Liver (tissue), 8 donors: ENCODE measurements at regions not wholly inside any gene's neighbourhood (a gene's known extent, or its start where the extent isn't known, plus 50 kb on each side); places are given as distances from the start of the nearest gene placed in this dataset.

Experiments
- DNase-seq: peaks from one replicate; pipeline ENCODE4 v3.0.0-alpha.2; 2017; ENCODE audit warnings: low spot score
- H3K27ac ChIP-seq, 2 donors: one replicate each; pipeline ENCODE4 v1.7.0; 2013; ENCODE audit warnings: inconsistent platforms in 2 of 2, low read length in 2 of 2, control low read depth in 1 of 2, low read depth in 1 of 2, mild to moderate bottlenecking in 1 of 2
- H3K27me3 ChIP-seq, 4 donors: one replicate each; pipeline versions ENCODE4 v1.6.1 to v1.7.0; 2013; ENCODE audit warnings: low read length in 3 of 4, inconsistent platforms in 1 of 4, mild to moderate bottlenecking in 1 of 4, moderate library complexity in 1 of 4; ENCODE audit not compliant: control insufficient read depth in 4 of 4, insufficient read depth in 4 of 4
- H3K36me3 ChIP-seq, 4 donors: one replicate each; pipeline versions ENCODE4 v1.6.1 to v1.7.0; 2013; ENCODE audit warnings: low read length in 3 of 4, mild to moderate bottlenecking in 3 of 4, low read depth in 1 of 4, moderate library complexity in 1 of 4; ENCODE audit not compliant: control insufficient read depth in 4 of 4, insufficient read depth in 3 of 4
- H3K4me1 ChIP-seq, 4 donors: one replicate each; pipeline versions ENCODE4 v1.6.1 to v1.7.0; 2013; ENCODE audit warnings: low read length in 3 of 4, mild to moderate bottlenecking in 3 of 4, moderate library complexity in 1 of 4; ENCODE audit not compliant: control insufficient read depth in 4 of 4, insufficient read depth in 4 of 4
- H3K4me3 ChIP-seq, 3 donors: one replicate each; pipeline versions ENCODE4 v1.6.1 to v1.7.0; 2013; ENCODE audit warnings: low read length in 3 of 3, control low read depth in 1 of 3, low read depth in 1 of 3, mild to moderate bottlenecking in 1 of 3
- H3K9ac ChIP-seq, 2 donors: one replicate each; pipeline ENCODE4 v1.7.0; 2013; ENCODE audit warnings: low read length in 2 of 2, mild to moderate bottlenecking in 2 of 2, moderate library complexity in 2 of 2, control low read depth in 1 of 2, low read depth in 1 of 2
- H3K9me3 ChIP-seq, 4 donors: one replicate each; pipeline versions ENCODE4 v1.6.1 to v1.7.0; 2013; ENCODE audit warnings: low read length in 3 of 4; ENCODE audit not compliant: control insufficient read depth in 4 of 4
- EGR1 ChIP-seq, 2 donors: IDR thresholded peaks; 2 replicates each; pipeline ENCODE4 v1.6.1; 2016 to 2018; ENCODE audit warnings: antibody characterized with exemption in 2 of 2, low read depth in 2 of 2
- FOXA1 ChIP-seq: IDR thresholded peaks from 2 replicates; pipeline ENCODE4 v1.6.1; 2016; ENCODE audit warnings: antibody characterized with exemption
- FOXA2 ChIP-seq: IDR thresholded peaks from 2 replicates; pipeline ENCODE4 v1.6.1; 2016; ENCODE audit warnings: antibody characterized with exemption
- GABPA ChIP-seq, 2 donors: IDR thresholded peaks in 1 of 2; conservative IDR thresholded peaks in 1 of 2; 2 replicates each; pipeline ENCODE4 v1.6.1; 2016; ENCODE audit warnings: antibody characterized with exemption in 2 of 2, mild to moderate bottlenecking in 1 of 2, moderate library complexity in 1 of 2
- HNF4A ChIP-seq, 2 donors: conservative IDR thresholded peaks; 2 replicates each; pipeline ENCODE4 v1.6.1; 2016; ENCODE audit warnings: antibody characterized with exemption in 2 of 2, mild to moderate bottlenecking in 2 of 2
- HNF4G ChIP-seq: IDR thresholded peaks from 2 replicates; pipeline ENCODE4 v1.6.1; 2016; ENCODE audit warnings: antibody characterized with exemption
- JUND ChIP-seq, 2 donors: IDR thresholded peaks; 2 replicates each; pipeline ENCODE4 v1.6.1; 2016; ENCODE audit warnings: antibody characterized with exemption in 2 of 2
- MAX ChIP-seq: IDR thresholded peaks from 2 replicates; pipeline ENCODE4 v1.6.1; 2016; ENCODE audit warnings: antibody characterized with exemption
- NR2F2 ChIP-seq: IDR thresholded peaks from 2 replicates; pipeline ENCODE4 v1.6.1; 2016; ENCODE audit warnings: antibody characterized with exemption
- RAD21 ChIP-seq, 2 donors: IDR thresholded peaks; 2 replicates each; pipeline ENCODE4 v1.6.1; 2016; ENCODE audit warnings: antibody characterized with exemption in 2 of 2, mild to moderate bottlenecking in 2 of 2
- REST ChIP-seq: IDR thresholded peaks from 2 replicates; pipeline ENCODE4 v1.6.1; 2016; ENCODE audit warnings: antibody characterized with exemption, mild to moderate bottlenecking
- RXRA ChIP-seq, 2 donors: IDR thresholded peaks; 2 replicates each; pipeline ENCODE4 v1.6.1; 2017 to 2018; ENCODE audit warnings: antibody characterized with exemption in 2 of 2, mild to moderate bottlenecking in 1 of 2
- SP1 ChIP-seq: IDR thresholded peaks from 2 replicates; pipeline ENCODE4 v1.6.1; 2018; ENCODE audit warnings: antibody characterized with exemption, mild to moderate bottlenecking
- TAF1 ChIP-seq: conservative IDR thresholded peaks from 2 replicates; pipeline ENCODE4 v1.6.1; 2016; ENCODE audit warnings: antibody characterized with exemption, mild to moderate bottlenecking
- YY1 ChIP-seq: IDR thresholded peaks from 2 replicates; pipeline ENCODE4 v1.6.1; 2016; ENCODE audit warnings: antibody characterized with exemption, mild to moderate bottlenecking
- WGBS: extraction: QIAGEN DNeasy Blood & Tissue Kit; methylation state at CpG from one replicate; pipeline ENCODE4 v1.1.7; 2013; 5-methylcytosine and 5-hydroxymethylcytosine counted together
- TF ChIP-seq, protein P1 (sequence below): fragments of 150-350 bp; IDR thresholded peaks from 2 replicates; pipeline ENCODE4 v1.5.1; 2017; ENCODE audit warnings: improper control_type of control experiment, low read depth, low read length; ENCODE audit not compliant: missing input control
- TF ChIP-seq, protein P2 (sequence below): IDR thresholded peaks from 2 replicates; pipeline ENCODE4 v1.6.1; 2016; ENCODE audit warnings: antibody characterized with exemption
- TF ChIP-seq, protein P3 (sequence below): IDR thresholded peaks from 2 replicates; pipeline ENCODE4 v1.6.1; 2016; ENCODE audit warnings: antibody characterized with exemption
- donor health status: healthy.
- donor health status: healthy.
- donor health status: healthy.
- donor health status: healthy.
- donor health status: healthy.

- TF ChIP-seq MAX (no peak), GABPA (IDR thresholded peaks at IDR 0.05 in 1 of 2, conservative IDR thresholded peaks at IDR 0.05 in 1 of 2) (no peak), FOXA1 (no peak), RXRA (IDR thresholded peaks at IDR 0.05) (no peak), REST (no peak), HNF4A (conservative IDR thresholded peaks at IDR 0.05) (no peak), RAD21 (IDR thresholded peaks at IDR 0.05) (no peak), EGR1 (IDR thresholded peaks at IDR 0.05; ENCODE audit: low read depth in 2 of 2) (no peak), NR2F2 (no peak)
Measured at GRCh38 chr19:29413435-29413834, 112.4 kb upstream of the VSTM2B start (continued).

DNA sequence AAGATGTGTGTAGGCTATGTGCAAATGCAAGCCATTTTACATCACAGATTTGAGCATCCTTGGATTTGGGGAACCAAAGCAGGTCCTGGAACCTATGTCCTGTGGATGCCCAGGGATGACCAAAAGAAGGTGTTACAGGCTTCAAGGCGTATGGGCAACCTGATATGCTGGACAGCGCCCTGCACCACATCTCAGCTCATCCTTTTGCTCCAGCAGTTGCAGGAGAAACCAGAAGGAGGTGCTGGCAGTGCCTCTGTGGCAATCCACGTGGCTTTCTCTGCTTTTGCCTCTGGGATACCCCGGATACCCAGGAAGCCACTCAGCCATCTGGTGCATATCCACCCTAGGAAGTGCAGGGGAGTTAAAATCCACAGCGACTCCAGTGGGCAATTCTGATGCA lies 110.3 kb upstream of the VSTM2B start:
- Histone ChIP-seq H3K4me1 (no peaks in the 10 kb centered on the region), H3K9ac (no peak overlapping the region), H3K27ac (no peak overlapping the region), H3K4me3 (no peak overlapping the region), H3K9me3 (no peaks in the 10 kb centered on the region), H3K36me3 (no peaks in the 10 kb centered on the region), H3K27me3 (peaks cover 0 to 3% (median 0%) of the 10 kb centered on the region in 4 donors)
- no peak for DNase-seq
- TF ChIP-seq FOXA2 (no peak), REST (no peak), GABPA (IDR thresholded peaks at IDR 0.05 in 1 of 2, conservative IDR thresholded peaks at IDR 0.05 in 1 of 2) (no peak), HNF4G (no peak), EGR1 (IDR thresholded peaks at IDR 0.05; ENCODE audit: low read depth in 2 of 2) (no peak), MAX (no peak), JUND (IDR thresholded peaks at IDR 0.05) (no peak), RAD21 (IDR thresholded peaks at IDR 0.05) (no peak), YY1 (no peak), FOXA1 (no peak), RXRA (IDR thresholded peaks at IDR 0.05) (no peak), NR2F2 (no peak), HNF4A (conservative IDR thresholded peaks at IDR 0.05) (no peak), SP1 (no peak), TAF1 (no peak)
- TF ChIP-seq, protein P1, sequence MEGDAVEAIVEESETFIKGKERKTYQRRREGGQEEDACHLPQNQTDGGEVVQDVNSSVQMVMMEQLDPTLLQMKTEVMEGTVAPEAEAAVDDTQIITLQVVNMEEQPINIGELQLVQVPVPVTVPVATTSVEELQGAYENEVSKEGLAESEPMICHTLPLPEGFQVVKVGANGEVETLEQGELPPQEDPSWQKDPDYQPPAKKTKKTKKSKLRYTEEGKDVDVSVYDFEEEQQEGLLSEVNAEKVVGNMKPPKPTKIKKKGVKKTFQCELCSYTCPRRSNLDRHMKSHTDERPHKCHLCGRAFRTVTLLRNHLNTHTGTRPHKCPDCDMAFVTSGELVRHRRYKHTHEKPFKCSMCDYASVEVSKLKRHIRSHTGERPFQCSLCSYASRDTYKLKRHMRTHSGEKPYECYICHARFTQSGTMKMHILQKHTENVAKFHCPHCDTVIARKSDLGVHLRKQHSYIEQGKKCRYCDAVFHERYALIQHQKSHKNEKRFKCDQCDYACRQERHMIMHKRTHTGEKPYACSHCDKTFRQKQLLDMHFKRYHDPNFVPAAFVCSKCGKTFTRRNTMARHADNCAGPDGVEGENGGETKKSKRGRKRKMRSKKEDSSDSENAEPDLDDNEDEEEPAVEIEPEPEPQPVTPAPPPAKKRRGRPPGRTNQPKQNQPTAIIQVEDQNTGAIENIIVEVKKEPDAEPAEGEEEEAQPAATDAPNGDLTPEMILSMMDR = no peak
- TF ChIP-seq, protein P2, sequence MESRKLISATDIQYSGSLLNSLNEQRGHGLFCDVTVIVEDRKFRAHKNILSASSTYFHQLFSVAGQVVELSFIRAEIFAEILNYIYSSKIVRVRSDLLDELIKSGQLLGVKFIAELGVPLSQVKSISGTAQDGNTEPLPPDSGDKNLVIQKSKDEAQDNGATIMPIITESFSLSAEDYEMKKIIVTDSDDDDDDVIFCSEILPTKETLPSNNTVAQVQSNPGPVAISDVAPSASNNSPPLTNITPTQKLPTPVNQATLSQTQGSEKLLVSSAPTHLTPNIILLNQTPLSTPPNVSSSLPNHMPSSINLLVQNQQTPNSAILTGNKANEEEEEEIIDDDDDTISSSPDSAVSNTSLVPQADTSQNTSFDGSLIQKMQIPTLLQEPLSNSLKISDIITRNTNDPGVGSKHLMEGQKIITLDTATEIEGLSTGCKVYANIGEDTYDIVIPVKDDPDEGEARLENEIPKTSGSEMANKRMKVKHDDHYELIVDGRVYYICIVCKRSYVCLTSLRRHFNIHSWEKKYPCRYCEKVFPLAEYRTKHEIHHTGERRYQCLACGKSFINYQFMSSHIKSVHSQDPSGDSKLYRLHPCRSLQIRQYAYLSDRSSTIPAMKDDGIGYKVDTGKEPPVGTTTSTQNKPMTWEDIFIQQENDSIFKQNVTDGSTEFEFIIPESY = no peak
- TF ChIP-seq, protein P3, sequence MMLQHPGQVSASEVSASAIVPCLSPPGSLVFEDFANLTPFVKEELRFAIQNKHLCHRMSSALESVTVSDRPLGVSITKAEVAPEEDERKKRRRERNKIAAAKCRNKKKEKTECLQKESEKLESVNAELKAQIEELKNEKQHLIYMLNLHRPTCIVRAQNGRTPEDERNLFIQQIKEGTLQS = no peak
- WGBS = 41% methylated on average over 5 of the region's 5 CpGs
